WTC11 (cell line): ENCODE measurements at regions not wholly inside any gene's neighbourhood (a gene's known extent, or its start where the extent isn't known, plus 50 kb on each side); places are given as distances from the start of the nearest gene placed in this dataset.

ENCODE experiments used
- ATAC-seq: fragments of 200-7000 bp; cut with Tn5 transposase; 2 replicates; pipeline ENCODE4 v1.10.0; 2021; ENCODE audit warnings: mild to moderate bottlenecking, moderate library complexity
- CTCF ChIA-PET: fragments of 300-600 bp; sonication (Branson Sonifier 250); formaldehyde crosslinking; loops from one replicate; lab custom pipeline; 2021; ENCODE audit warnings: antibody characterized with exemption; lab: Charles Lee
- POLR2A ChIA-PET: fragments of 350-600 bp; sonication (Branson Sonifier 250); formaldehyde crosslinking; loops from one replicate; lab custom pipeline; 2021; ENCODE audit warnings: antibody characterized with exemption; lab: Charles Lee
- DNase-seq: peaks from one replicate; pipeline ENCODE4 v3.0.0; 2021; ENCODE audit warnings: low spot score
- H3K27ac Mint-ChIP-seq: 2 replicates; pipeline ENCODE4 v1.8.0; 2021; ENCODE audit warnings: mixed read lengths
- H3K27me3 Mint-ChIP-seq: 2 replicates; pipeline ENCODE4 v1.8.0; 2021; ENCODE audit warnings: low read depth, mild to moderate bottlenecking, moderate library complexity, mixed read lengths
- H3K36me3 Mint-ChIP-seq: 2 replicates; pipeline ENCODE4 v1.8.0; 2021; ENCODE audit warnings: mixed read lengths
- H3K4me1 Mint-ChIP-seq: 2 replicates; pipeline ENCODE4 v1.8.0; 2022; ENCODE audit warnings: mixed read lengths
- H3K4me3 Mint-ChIP-seq: 2 replicates; pipeline ENCODE4 v1.8.0; 2021; ENCODE audit warnings: mild to moderate bottlenecking, moderate library complexity, mixed read lengths
- H3K9me3 Mint-ChIP-seq: 2 replicates; pipeline ENCODE4 v1.8.0; 2021; ENCODE audit warnings: mixed read lengths
- ATF3 ChIP-seq: sonication (generic); formaldehyde crosslinking; conservative IDR thresholded peaks from 2 replicates; pipeline ENCODE4 v1.8.1; 2022; ENCODE audit warnings: mild to moderate bottlenecking, missing genetic modification reagents
- ATF6 ChIP-seq: sonication (generic); formaldehyde crosslinking; IDR thresholded peaks from 2 replicates; pipeline ENCODE4 v1.8.1; 2023; ENCODE audit warnings: mild to moderate bottlenecking, missing genetic modification reagents
- CBFB ChIP-seq: sonication (generic); formaldehyde crosslinking; IDR thresholded peaks from 2 replicates; pipeline ENCODE4 v1.8.1; 2022; ENCODE audit warnings: mild to moderate bottlenecking, low read depth, missing genetic modification reagents
- CREM ChIP-seq: sonication (generic); formaldehyde crosslinking; IDR thresholded peaks from 2 replicates; pipeline ENCODE4 v1.8.1; 2022; ENCODE audit warnings: mild to moderate bottlenecking, missing genetic modification reagents, moderate library complexity
- E2F5 ChIP-seq: sonication (generic); formaldehyde crosslinking; IDR thresholded peaks from 2 replicates; pipeline ENCODE4 v1.8.1; 2022; ENCODE audit warnings: mild to moderate bottlenecking, moderate library complexity, missing genetic modification reagents
- ELF4 ChIP-seq: sonication (generic); formaldehyde crosslinking; IDR thresholded peaks from 2 replicates; pipeline ENCODE4 v1.8.1; 2022; ENCODE audit warnings: low read depth, mild to moderate bottlenecking, moderate library complexity, missing genetic modification reagents
- JUN ChIP-seq: sonication (generic); formaldehyde crosslinking; IDR thresholded peaks from 2 replicates; pipeline ENCODE4 v1.8.0; 2023; ENCODE audit warnings: mild to moderate bottlenecking, missing genetic modification reagents
- NR3C1 ChIP-seq: sonication (generic); formaldehyde crosslinking; conservative IDR thresholded peaks from 2 replicates; pipeline ENCODE4 v1.8.1; 2023; ENCODE audit warnings: low read depth, mild to moderate bottlenecking, missing genetic modification reagents
- PREB ChIP-seq: sonication (generic); formaldehyde crosslinking; IDR thresholded peaks from 2 replicates; pipeline ENCODE4 v1.8.1; 2022; ENCODE audit warnings: mild to moderate bottlenecking, missing genetic modification reagents, moderate library complexity, borderline replicate concordance
- RELA ChIP-seq: sonication (generic); formaldehyde crosslinking; IDR thresholded peaks from 2 replicates; pipeline ENCODE4 v1.8.1; 2022; ENCODE audit warnings: missing genetic modification reagents, mild to moderate bottlenecking, borderline replicate concordance
- ZBTB43 ChIP-seq: sonication (generic); formaldehyde crosslinking; IDR thresholded peaks from 2 replicates; pipeline ENCODE4 v1.8.1; 2023; ENCODE audit warnings: mild to moderate bottlenecking, missing genetic modification reagents
- ZMAT4 ChIP-seq: fragments of 250-450 bp; sonication (Bioruptor Pico); IDR thresholded peaks from 2 replicates; pipeline ENCODE4 v1.9.0; 2021; ENCODE audit warnings: mild to moderate bottlenecking
- ZNF232 ChIP-seq: sonication (generic); formaldehyde crosslinking; IDR thresholded peaks from 2 replicates; pipeline ENCODE4 v1.8.0; 2022; ENCODE audit warnings: mild to moderate bottlenecking, missing genetic modification reagents
- ZNF263 ChIP-seq: sonication (generic); formaldehyde crosslinking; IDR thresholded peaks from 2 replicates; pipeline ENCODE4 v1.8.1; 2022; ENCODE audit warnings: low read depth, mild to moderate bottlenecking, moderate library complexity, missing genetic modification reagents
- ZNF317 ChIP-seq: sonication (generic); formaldehyde crosslinking; IDR thresholded peaks from 2 replicates; pipeline ENCODE4 v1.8.1; 2023; ENCODE audit warnings: low read depth, mild to moderate bottlenecking, moderate library complexity, missing genetic modification reagents, borderline replicate concordance
- ZNF425 ChIP-seq: fragments of 250-450 bp; sonication (Bioruptor Pico); conservative IDR thresholded peaks from 2 replicates; pipeline ENCODE4 v1.9.0; 2021; ENCODE audit warnings: mild to moderate bottlenecking
- ZNF532 ChIP-seq: fragments of 250-450 bp; sonication (Bioruptor Pico); IDR thresholded peaks from 2 replicates; pipeline ENCODE4 v1.9.0; 2021; ENCODE audit warnings: mild to moderate bottlenecking, borderline replicate concordance
- ZSCAN18 ChIP-seq: fragments of 250-450 bp; sonication (Bioruptor Pico); IDR thresholded peaks from 2 replicates; pipeline ENCODE4 v2.1.2; 2022; ENCODE audit warnings: mild to moderate bottlenecking, moderate library complexity

- Mint-ChIP-seq H3K4me1 (peaks cover 6% of the 10 kb centered on the region), H3K9me3 (no peaks in the 10 kb centered on the region), H3K27me3 (no peaks in the 10 kb centered on the region), H3K4me3 (no peak overlapping the region)
- DNase-seq = no peak
- CTCF ChIA-PET = no interaction called here
- ATAC-seq = no peak
- POLR2A ChIA-PET = no interaction called here
- TF ChIP-seq ZMAT4 (CRISPR knock-in tag) (no peak), ZNF425 (CRISPR knock-in tag) (no peak), CBFB (CRISPR knock-in tag) (no peak), ZNF317 (no peak), ZBTB43 (CRISPR knock-in tag) (no peak), CREM (no peak), ZNF232 (no peak), ZNF532 (CRISPR knock-in tag) (no peak), ELF4 (CRISPR knock-in tag) (no peak), JUN (no peak), ZNF263 (no peak), ATF3 (no peak), ATF6 (CRISPR knock-in tag) (no peak), RELA (CRISPR knock-in tag) (no peak), NR3C1 (CRISPR knock-in tag) (no peak), E2F5 (CRISPR knock-in tag) (no peak), PREB (CRISPR knock-in tag) (no peak), ZSCAN18 (CRISPR knock-in tag) (no peak)
- TF ChIP-seq, all 79 proteins: peak for 0
- H3K27ac Mint-ChIP-seq = no peak overlapping the region
- no peaks in the 10 kb centered on the region for H3K36me3 Mint-ChIP-seq
These were observed 508.2 kb upstream of the DSEL start for GRCh38 chr18:68024716-68025115.
